ENCODE measurements at regions not wholly inside any gene's neighbourhood (a gene's known extent, or its start where the extent isn't known, plus 50 kb on each side); places are given as distances from the start of the nearest gene placed in this dataset.

- H3K4me3 Mint-ChIP-seq = no peak overlapping the region
- peaks cover 3% of the 10 kb centered on the region for H3K4me1 Mint-ChIP-seq (ENCODE audit: low read depth)
- H3K27me3 Mint-ChIP-seq (ENCODE audit: low read depth) = no peaks in the 10 kb centered on the region
- H3K27ac Mint-ChIP-seq = no peak overlapping the region
- H3K36me3 Mint-ChIP-seq (ENCODE audit: low read depth) = no peaks in the 10 kb centered on the region
- peaks cover 5% of the 10 kb centered on the region for H3K9me3 Mint-ChIP-seq
- no peak for DNase-seq (ENCODE audit: low spot score)
Observed at GRCh38 chr6:11398451-11399326, 138.9 kb upstream of the TMEM170B start.

GRCh38 chr6:11397622-11398450 lies 139.7 kb upstream of the TMEM170B start:
- peaks cover 3% of the 10 kb centered on the region for H3K4me1 Mint-ChIP-seq (ENCODE audit: low read depth)
- no peaks in the 10 kb centered on the region for H3K27me3 Mint-ChIP-seq (ENCODE audit: low read depth)
- no peak overlapping the region for H3K27ac Mint-ChIP-seq
- no peaks in the 10 kb centered on the region for H3K36me3 Mint-ChIP-seq (ENCODE audit: low read depth)
- H3K9me3 Mint-ChIP-seq = peaks cover 5% of the 10 kb centered on the region
- no peak overlapping the region for H3K4me3 Mint-ChIP-seq
- no peak for DNase-seq (ENCODE audit: low spot score)

GRCh38 chr6:11396860-11397259 lies 140.7 kb upstream of the TMEM170B start:
- no peak overlapping the region for H3K27ac Mint-ChIP-seq
- DNase-seq (ENCODE audit: low spot score) = no peak
- no peaks in the 10 kb centered on the region for H3K27me3 Mint-ChIP-seq (ENCODE audit: low read depth)

GRCh38 chr6:11393713-11394627 lies 143.6 kb upstream of the TMEM170B start:
- Mint-ChIP-seq H3K4me1 (ENCODE audit: low read depth) (peaks cover 3% of the 10 kb centered on the region), H3K36me3 (ENCODE audit: low read depth) (no peaks in the 10 kb centered on the region), H3K27me3 (ENCODE audit: low read depth) (no peaks in the 10 kb centered on the region), H3K4me3 (no peak overlapping the region), H3K9me3 (peaks cover 16% of the 10 kb centered on the region), H3K27ac (no peak overlapping the region)
- no peak for DNase-seq (ENCODE audit: low spot score)

More at GRCh38 chr6:11396860-11397259, 140.7 kb upstream of the TMEM170B start:
- Mint-ChIP-seq H3K4me3 (no peak overlapping the region), H3K4me1 (ENCODE audit: low read depth) (peaks cover 3% of the 10 kb centered on the region), H3K9me3 (peaks cover 12% of the 10 kb centered on the region), H3K36me3 (ENCODE audit: low read depth) (no peaks in the 10 kb centered on the region)

GRCh38 chr6:11392778-11393507 lies 144.6 kb upstream of the TMEM170B start:
- Mint-ChIP-seq H3K4me3 (no peak overlapping the region), H3K4me1 (ENCODE audit: low read depth) (peaks cover 3% of the 10 kb centered on the region), H3K27me3 (ENCODE audit: low read depth) (no peaks in the 10 kb centered on the region), H3K9me3 (peaks cover 16% of the 10 kb centered on the region), H3K27ac (no peak overlapping the region), H3K36me3 (ENCODE audit: low read depth) (no peaks in the 10 kb centered on the region)
- no peak for DNase-seq (ENCODE audit: low spot score)

- H3K27me3 Mint-ChIP-seq (ENCODE audit: low read depth) = no peaks in the 10 kb centered on the region
- peaks cover 16% of the 10 kb centered on the region for H3K9me3 Mint-ChIP-seq
- H3K36me3 Mint-ChIP-seq (ENCODE audit: low read depth) = no peaks in the 10 kb centered on the region
- H3K27ac Mint-ChIP-seq = no peak overlapping the region
- H3K4me1 Mint-ChIP-seq (ENCODE audit: low read depth) = peaks cover 3% of the 10 kb centered on the region
- DNase-seq (ENCODE audit: low spot score) = no peak
- H3K4me3 Mint-ChIP-seq = no peak overlapping the region
Observed at GRCh38 chr6:11391934-11392777, 145.4 kb upstream of the TMEM170B start.

- Mint-ChIP-seq H3K4me3 (no peak overlapping the region), H3K27ac (no peak overlapping the region), H3K27me3 (ENCODE audit: low read depth) (no peaks in the 10 kb centered on the region), H3K36me3 (ENCODE audit: low read depth) (no peaks in the 10 kb centered on the region), H3K4me1 (ENCODE audit: low read depth) (peaks cover 20% of the 10 kb centered on the region), H3K9me3 (peaks cover 11% of the 10 kb centered on the region)
- no peak for DNase-seq (ENCODE audit: low spot score)
Observed at GRCh38 chr6:11389977-11390376, 147.6 kb upstream of the TMEM170B start.

- no peak overlapping the region for H3K27ac Mint-ChIP-seq
- peaks cover 11% of the 10 kb centered on the region for H3K9me3 Mint-ChIP-seq
- no peak for DNase-seq (ENCODE audit: low spot score)
- peaks cover 22% of the 10 kb centered on the region for H3K4me1 Mint-ChIP-seq (ENCODE audit: low read depth)
- H3K4me3 Mint-ChIP-seq = no peak overlapping the region
- H3K36me3 Mint-ChIP-seq (ENCODE audit: low read depth) = no peaks in the 10 kb centered on the region
- no peaks in the 10 kb centered on the region for H3K27me3 Mint-ChIP-seq (ENCODE audit: low read depth)
Observed at GRCh38 chr6:11388983-11389944, 148.3 kb upstream of the TMEM170B start.

- H3K27ac Mint-ChIP-seq = no peak overlapping the region
- no peaks in the 10 kb centered on the region for H3K36me3 Mint-ChIP-seq (ENCODE audit: low read depth)
- H3K4me3 Mint-ChIP-seq = no peak overlapping the region
- peaks cover 25% of the 10 kb centered on the region for H3K4me1 Mint-ChIP-seq (ENCODE audit: low read depth)
- H3K27me3 Mint-ChIP-seq (ENCODE audit: low read depth) = no peaks in the 10 kb centered on the region
- DNase-seq (ENCODE audit: low spot score) = no peak
- peaks cover 11% of the 10 kb centered on the region for H3K9me3 Mint-ChIP-seq
Observed at GRCh38 chr6:11387707-11388430, 149.7 kb upstream of the TMEM170B start.

- Mint-ChIP-seq H3K36me3 (ENCODE audit: low read depth) (peaks cover 2% of the 10 kb centered on the region), H3K4me3 (peak overlapping the region; percentile 45), H3K27ac (peak overlapping the region; percentile 87)
Observed at GRCh38 chr6:11386726-11387125, 150.8 kb upstream of the TMEM170B start.

GRCh38 chr6:11386323-11386722 lies 151.2 kb upstream of the TMEM170B start:
- DNase-seq (ENCODE audit: low spot score) = peak; percentile 36
- Mint-ChIP-seq H3K9me3 (peaks cover 4% of the 10 kb centered on the region), H3K4me3 (peak overlapping the region; percentile 45), H3K27ac (peak overlapping the region; percentile 87), H3K4me1 (ENCODE audit: low read depth) (peaks cover 37% of the 10 kb centered on the region), H3K36me3 (ENCODE audit: low read depth) (peaks cover 6% of the 10 kb centered on the region), H3K27me3 (ENCODE audit: low read depth) (no peaks in the 10 kb centered on the region)

More at GRCh38 chr6:11386726-11387125, 150.8 kb upstream of the TMEM170B start:
- Mint-ChIP-seq H3K9me3 (peaks cover 4% of the 10 kb centered on the region), H3K27me3 (ENCODE audit: low read depth) (no peaks in the 10 kb centered on the region), H3K4me1 (ENCODE audit: low read depth) (peaks cover 33% of the 10 kb centered on the region)
- no peak for DNase-seq (ENCODE audit: low spot score)

All from T-helper 2 cell treated with Interferon-gamma antibody and Interleukin-4, amounts not matched to agents 5 μg/mL and 100 μg/mL, for 36 hours (primary cell).